ENCODE measurements at regions not wholly inside any gene's neighbourhood (a gene's known extent, or its start where the extent isn't known, plus 50 kb on each side); places are given as distances from the start of the nearest gene placed in this dataset.

GRCh38 chr6:26214803-26215584, 127.8 kb downstream of the HFE start:
- DNase-seq (ENCODE audit: extremely low read depth, low read depth, low spot score): no peak

DNA sequence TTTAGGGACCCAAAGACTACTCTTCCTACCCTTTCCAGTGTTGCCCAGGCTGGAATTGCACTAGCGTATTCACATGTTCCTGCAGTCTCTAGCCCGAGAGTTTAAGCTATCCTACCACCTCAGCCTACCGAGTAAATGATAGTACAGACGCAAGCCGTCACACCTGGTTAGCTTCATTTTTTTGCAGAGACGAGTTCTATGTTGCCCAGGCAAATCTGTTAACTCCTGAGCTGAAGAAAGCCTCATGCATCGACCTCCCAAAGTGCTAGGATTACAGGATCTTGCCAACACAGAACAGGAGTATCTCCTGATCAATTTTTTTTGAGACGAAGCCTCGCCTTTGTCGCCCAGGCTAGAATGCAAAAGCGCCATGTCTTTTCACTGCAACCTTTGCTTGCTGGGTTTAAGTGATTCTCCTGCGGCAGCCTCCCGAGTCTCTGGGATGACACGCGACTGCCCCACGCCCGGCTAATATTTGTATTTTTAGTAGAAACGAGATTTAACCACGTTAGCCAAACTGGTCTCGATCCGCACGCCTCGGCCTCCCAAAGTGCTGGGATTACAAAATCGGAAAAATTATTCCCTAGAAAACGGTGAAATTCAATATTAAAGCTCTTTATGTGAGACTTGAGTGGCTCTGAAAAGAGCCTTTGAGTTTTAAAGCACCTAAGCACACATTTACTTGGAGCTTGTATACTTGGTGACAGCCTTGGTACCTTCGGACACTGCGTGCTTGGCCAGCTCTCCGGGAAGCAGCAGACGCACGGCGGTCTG, 128.5 kb downstream of the HFE start:
- DNase-seq (ENCODE audit: extremely low read depth, low read depth, low spot score): no peak

- peak; percentile 100 for DNase-seq (ENCODE audit: extremely low read depth, low read depth, low spot score)
Observed at GRCh38 chr6:26216359-26216885, 129.2 kb downstream of the HFE start.

- no peak for DNase-seq (ENCODE audit: extremely low read depth, low read depth, low spot score)
Observed at GRCh38 chr6:26216886-26217713, 129.9 kb downstream of the HFE start.

GRCh38 chr6:26217714-26218075, 130.5 kb downstream of the HFE start:
- no peak for DNase-seq (ENCODE audit: extremely low read depth, low read depth, low spot score)

- DNase-seq (ENCODE audit: extremely low read depth, low read depth, low spot score): no peak
Observed at GRCh38 chr6:26218824-26219223, 131.6 kb downstream of the HFE start.

GRCh38 chr6:26220145-26220970, 133.1 kb downstream of the HFE start:
- no peak for DNase-seq (ENCODE audit: extremely low read depth, low read depth, low spot score)

- DNase-seq (ENCODE audit: extremely low read depth, low read depth, low spot score): no peak
Observed at GRCh38 chr6:26221186-26221585, 134.0 kb downstream of the HFE start.

DNA sequence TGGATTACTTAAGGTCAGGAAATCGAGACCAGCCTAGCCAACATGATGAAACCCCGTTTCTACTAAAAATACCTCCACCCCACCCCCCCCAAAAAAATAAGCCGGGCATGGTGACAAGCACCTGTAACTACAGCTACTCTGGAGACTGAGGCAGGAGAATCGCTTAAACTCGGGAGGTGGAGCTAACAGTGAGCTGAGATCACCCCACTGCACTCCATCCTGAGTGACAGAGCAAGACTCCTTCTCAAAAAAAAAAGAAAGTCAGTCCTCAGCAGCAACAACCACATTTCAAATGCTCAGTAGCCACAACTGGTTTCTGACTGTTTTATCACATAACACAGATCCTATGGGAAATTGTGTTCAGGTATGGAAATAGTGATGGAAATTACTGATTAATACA, 135.3 kb downstream of the HFE start:
- no peak for DNase-seq (ENCODE audit: extremely low read depth, low read depth, low spot score)

GRCh38 chr6:26223228-26223627, 136.0 kb downstream of the HFE start:
- DNase-seq (ENCODE audit: extremely low read depth, low read depth, low spot score): no peak

- DNase-seq (ENCODE audit: extremely low read depth, low read depth, low spot score): peak; percentile 92
Observed at GRCh38 chr6:26223650-26224546, 136.7 kb downstream of the HFE start.

- DNase-seq (ENCODE audit: extremely low read depth, low read depth, low spot score): no peak
Observed at GRCh38 chr6:26224547-26224912, 137.3 kb downstream of the HFE start.

GRCh38 chr6:26224940-26225847, 138.0 kb downstream of the HFE start:
- no peak for DNase-seq (ENCODE audit: extremely low read depth, low read depth, low spot score)

DNA sequence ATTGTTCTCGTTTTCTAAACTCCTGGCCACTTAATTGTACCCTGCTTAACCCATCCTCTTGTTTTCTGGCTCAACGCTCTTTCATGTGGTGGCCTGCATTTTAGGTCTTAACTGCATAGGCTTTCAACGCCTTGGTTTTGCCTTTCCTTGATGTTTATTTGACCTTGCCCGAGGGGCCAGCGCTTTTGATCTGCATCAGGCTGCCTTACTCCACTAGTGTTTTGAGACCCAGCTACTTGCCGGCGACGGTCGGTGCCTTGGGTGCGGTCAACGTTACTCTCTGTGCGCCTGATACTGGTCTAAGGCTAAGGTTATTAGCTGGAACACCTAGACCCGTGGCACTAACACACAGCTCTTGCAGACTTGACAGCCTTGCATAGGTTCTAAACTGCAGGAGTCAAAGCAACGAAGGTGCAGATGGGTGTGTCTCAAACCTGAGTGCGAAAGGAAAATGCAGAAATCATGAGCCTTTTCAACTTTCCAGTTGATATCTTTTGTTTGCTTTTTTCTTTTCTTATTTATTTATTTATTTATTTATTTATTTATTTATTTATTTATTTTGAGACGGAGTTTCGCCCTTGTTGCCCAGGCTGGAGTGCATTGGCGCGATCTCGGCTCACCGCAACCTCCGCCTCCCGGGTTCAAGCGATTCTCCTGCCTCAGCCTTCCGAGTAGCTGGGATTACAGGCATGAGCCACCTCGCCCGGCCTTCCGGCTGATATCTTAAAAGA, 138.8 kb downstream of the HFE start:
- DNase-seq (ENCODE audit: extremely low read depth, low read depth, low spot score): no peak

DNA sequence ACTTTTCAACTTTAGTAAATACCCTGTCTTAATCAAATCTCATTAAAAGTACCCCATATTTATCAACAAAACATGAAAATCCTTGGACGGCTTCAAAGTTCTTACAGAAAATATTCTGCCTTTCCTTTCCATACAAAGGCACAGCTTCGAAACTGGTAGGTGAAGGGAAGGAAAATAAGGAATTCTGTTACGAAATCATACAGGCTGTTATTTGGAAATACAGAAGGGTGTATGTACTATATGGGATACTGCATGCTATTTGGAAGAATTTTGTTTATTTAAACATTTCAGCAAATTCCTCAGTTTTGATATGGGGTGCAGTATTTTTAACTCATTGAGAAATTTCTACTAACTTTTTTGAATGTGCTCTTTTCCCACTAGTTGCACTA, 138.4 kb upstream of the BTN3A2 start:
- DNase-seq (ENCODE audit: extremely low read depth, low read depth, low spot score): no peak

DNA sequence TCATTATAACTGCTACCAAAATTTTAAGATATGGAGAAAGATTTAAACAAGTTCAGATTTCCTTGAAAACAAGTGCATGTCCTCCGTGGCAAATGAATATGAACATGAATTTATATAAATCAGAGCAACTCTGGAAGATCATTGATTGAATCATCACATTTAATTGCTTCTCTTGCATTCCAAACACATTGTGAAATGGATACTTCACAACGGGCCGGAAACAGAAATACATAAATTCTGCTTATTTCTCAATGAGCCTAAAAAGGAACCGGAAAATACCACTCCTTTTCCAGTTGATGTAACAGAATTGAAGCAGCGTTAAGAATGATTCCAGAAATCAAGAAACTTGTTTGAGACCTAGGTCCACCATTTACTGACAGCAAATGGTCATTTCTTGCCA, 134.6 kb upstream of the BTN3A2 start:
- no peak for DNase-seq (ENCODE audit: extremely low read depth, low read depth, low spot score)

GRCh38 chr6:26231006-26231587, 133.9 kb upstream of the BTN3A2 start:
- no peak for DNase-seq (ENCODE audit: extremely low read depth, low read depth, low spot score)
